ENCODE measurements at regions not wholly inside any gene's neighbourhood (a gene's known extent, or its start where the extent isn't known, plus 50 kb on each side); places are given as distances from the start of the nearest gene placed in this dataset.

DNA sequence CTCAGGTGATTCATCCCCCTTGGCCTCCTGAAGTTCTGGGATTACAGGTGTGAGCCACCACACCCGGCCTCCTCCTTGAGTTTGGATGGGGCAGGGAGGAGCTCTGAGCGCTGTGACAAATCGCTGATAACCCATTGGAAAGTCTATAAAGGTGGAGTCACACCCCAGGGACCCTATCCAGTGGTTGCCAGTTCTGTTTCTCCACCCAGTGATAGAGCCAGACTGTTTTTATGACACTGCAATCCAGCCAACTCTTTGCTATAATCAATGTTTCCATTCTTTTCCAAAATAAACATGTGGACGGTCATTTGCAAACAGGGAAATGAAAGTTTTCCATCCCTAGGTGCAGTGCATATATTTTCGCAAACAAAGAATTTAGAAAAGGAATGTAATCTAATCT lies 142.0 kb upstream of the PELI2 start:
- Histone ChIP-seq H3K4me1 (ENCODE audit: control insufficient read depth in 5 of 5, insufficient read depth in 5 of 5, low read length in 5 of 5) (no peaks in the 10 kb centered on the region), H3K9me3 (ENCODE audit: control insufficient read depth in 5 of 5, low read length in 5 of 5) (peaks cover 0 to 9% (median 3%) of the 10 kb centered on the region in 5 donors), H3K27me3 (ENCODE audit: control insufficient read depth in 5 of 5, insufficient read depth in 4 of 5, low read length in 5 of 5) (no peaks in the 10 kb centered on the region), H3K36me3 (ENCODE audit: control insufficient read depth in 5 of 5, insufficient read depth in 5 of 5, low read length in 5 of 5) (no peaks in the 10 kb centered on the region), H3K27ac (ENCODE audit: low read depth, low read length) (no peak overlapping the region), H3K4me3 (ENCODE audit: low read depth in 1 of 5, low read length in 5 of 5) (no peak overlapping the region), H3K9ac (ENCODE audit: low read length in 5 of 5) (no peak overlapping the region)

DNA sequence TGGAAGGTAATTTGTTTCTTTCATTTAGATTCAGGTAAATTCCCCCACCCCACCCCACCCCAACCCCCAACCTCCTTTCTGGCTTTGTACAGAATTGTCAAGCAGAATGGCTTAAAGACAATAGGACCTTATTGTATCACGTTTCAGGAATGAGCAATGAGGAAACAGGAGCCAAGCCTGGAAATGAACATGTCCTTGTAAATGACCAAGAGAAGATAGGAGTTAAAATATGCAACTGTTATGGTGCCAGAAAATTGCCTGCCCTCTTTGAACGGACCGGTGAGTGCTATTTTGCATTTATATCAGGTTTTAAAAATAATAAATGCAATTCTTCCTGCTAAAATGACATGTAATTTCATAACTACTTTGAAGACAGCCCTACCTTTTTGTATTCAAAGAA lies 141.6 kb upstream of the PELI2 start:
- H3K27me3 ChIP-seq (ENCODE audit: control insufficient read depth in 5 of 5, insufficient read depth in 4 of 5, low read length in 5 of 5) = no peaks in the 10 kb centered on the region
- no peak overlapping the region for H3K4me3 ChIP-seq (ENCODE audit: low read depth in 1 of 5, low read length in 5 of 5)
- H3K36me3 ChIP-seq (ENCODE audit: control insufficient read depth in 5 of 5, insufficient read depth in 5 of 5, low read length in 5 of 5) = no peaks in the 10 kb centered on the region
- no peaks in the 10 kb centered on the region for H3K4me1 ChIP-seq (ENCODE audit: control insufficient read depth in 5 of 5, insufficient read depth in 5 of 5, low read length in 5 of 5)
- peaks cover 0 to 10% (median 3%) of the 10 kb centered on the region in 5 donors for H3K9me3 ChIP-seq (ENCODE audit: control insufficient read depth in 5 of 5, low read length in 5 of 5)
- H3K27ac ChIP-seq (ENCODE audit: low read depth, low read length) = no peak overlapping the region
- no peak overlapping the region for H3K9ac ChIP-seq (ENCODE audit: low read length in 5 of 5)

DNA sequence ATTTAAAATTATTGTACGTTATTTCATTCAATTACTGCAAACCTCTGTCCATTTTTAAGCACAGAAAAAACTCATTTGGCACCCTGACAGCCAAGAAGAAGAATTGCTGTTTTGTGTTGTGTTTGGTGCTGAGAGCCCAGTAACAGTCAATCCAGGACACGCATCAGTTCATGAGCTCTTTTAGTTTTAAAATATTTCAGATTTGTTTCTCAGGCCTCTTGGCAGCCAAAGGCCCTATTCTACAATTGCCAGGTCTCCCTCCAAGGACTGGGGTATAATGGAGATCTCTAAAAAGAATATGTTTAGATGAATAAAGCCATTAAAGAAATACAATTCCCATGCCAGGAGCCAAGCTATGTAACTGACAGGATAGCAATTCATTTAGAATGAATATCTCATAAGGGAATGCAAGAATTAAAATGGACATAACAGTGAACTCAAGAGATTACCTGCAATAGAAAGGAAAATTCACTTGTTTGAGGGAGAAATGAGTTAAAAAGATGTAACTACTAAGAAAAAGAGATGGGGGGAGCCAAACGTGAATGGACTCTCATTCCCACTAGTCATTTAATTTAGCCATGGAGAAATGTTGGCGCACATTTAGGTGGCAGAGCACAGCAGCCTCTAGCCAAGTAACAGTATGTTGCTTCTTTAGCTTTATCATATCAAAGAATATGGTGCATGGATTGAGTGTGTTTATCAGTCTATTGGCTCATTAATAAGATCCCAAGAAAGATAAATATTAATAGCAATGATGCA lies 140.6 kb upstream of the PELI2 start:
- Histone ChIP-seq H3K4me3 (ENCODE audit: low read depth in 1 of 5, low read length in 5 of 5) (no peak overlapping the region), H3K27me3 (ENCODE audit: control insufficient read depth in 5 of 5, insufficient read depth in 4 of 5, low read length in 5 of 5) (no peaks in the 10 kb centered on the region), H3K36me3 (ENCODE audit: control insufficient read depth in 5 of 5, insufficient read depth in 5 of 5, low read length in 5 of 5) (no peaks in the 10 kb centered on the region), H3K4me1 (ENCODE audit: control insufficient read depth in 5 of 5, insufficient read depth in 5 of 5, low read length in 5 of 5) (no peaks in the 10 kb centered on the region), H3K9ac (ENCODE audit: low read length in 5 of 5) (no peak overlapping the region), H3K27ac (ENCODE audit: low read depth, low read length) (no peak overlapping the region), H3K9me3 (ENCODE audit: control insufficient read depth in 5 of 5, low read length in 5 of 5) (peaks cover 0 to 10% (median 3%) of the 10 kb centered on the region in 5 donors)

DNA sequence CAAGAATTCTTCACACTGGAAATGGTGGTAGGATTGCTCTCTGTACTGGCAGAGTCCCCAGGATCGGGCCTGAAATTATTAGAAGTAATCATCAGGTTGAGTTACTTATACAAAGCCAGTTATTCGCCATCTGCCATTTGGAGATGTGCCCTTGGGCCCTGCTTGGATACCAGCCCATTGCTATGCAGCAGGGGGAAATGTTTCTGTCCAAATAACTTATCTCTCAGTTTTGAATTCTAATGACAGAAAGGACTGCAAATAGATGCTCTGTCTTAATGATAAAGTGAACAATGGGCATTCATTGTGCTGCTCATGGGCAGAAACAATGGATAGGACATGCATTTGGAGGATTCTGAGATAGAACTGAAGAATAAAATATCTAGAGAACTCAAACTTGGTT lies 139.1 kb upstream of the PELI2 start:
- H3K36me3 ChIP-seq (ENCODE audit: control insufficient read depth in 5 of 5, insufficient read depth in 5 of 5, low read length in 5 of 5) = no peaks in the 10 kb centered on the region

DNA sequence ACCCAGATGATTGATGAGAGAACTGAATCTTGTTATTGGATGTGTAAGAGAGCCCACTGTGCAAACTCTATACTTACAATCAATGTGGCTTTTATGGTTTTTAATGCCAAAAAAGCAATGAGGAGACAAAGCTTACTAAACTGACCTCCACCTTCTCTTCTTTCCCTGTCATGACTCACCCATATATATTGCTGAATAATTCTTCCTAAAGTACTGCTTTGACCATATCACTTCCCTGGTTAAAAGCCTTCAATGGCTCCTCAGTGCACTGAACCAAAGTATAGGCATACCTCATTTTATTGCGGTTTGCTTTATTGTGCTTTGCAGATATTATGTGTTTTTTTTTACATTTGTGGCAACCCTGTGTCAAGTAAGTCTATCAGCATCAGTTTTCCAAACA lies 138.4 kb upstream of the PELI2 start:
- H3K9me3 ChIP-seq (ENCODE audit: control insufficient read depth in 5 of 5, low read length in 5 of 5) = peaks cover 0 to 10% (median 3%) of the 10 kb centered on the region in 5 donors
- H3K27ac ChIP-seq (ENCODE audit: low read depth, low read length) = no peak overlapping the region
- no peaks in the 10 kb centered on the region for H3K36me3 ChIP-seq (ENCODE audit: control insufficient read depth in 5 of 5, insufficient read depth in 5 of 5, low read length in 5 of 5)
- H3K4me1 ChIP-seq (ENCODE audit: control insufficient read depth in 5 of 5, insufficient read depth in 5 of 5, low read length in 5 of 5) = no peaks in the 10 kb centered on the region
- H3K27me3 ChIP-seq (ENCODE audit: control insufficient read depth in 5 of 5, insufficient read depth in 4 of 5, low read length in 5 of 5) = no peaks in the 10 kb centered on the region
- H3K4me3 ChIP-seq (ENCODE audit: low read depth in 1 of 5, low read length in 5 of 5) = no peak overlapping the region
- H3K9ac ChIP-seq (ENCODE audit: low read length in 5 of 5) = no peak overlapping the region

More for the DNA sequence above, 139.1 kb upstream of the PELI2 start:
- peaks cover 0 to 10% (median 3%) of the 10 kb centered on the region in 5 donors for H3K9me3 ChIP-seq (ENCODE audit: control insufficient read depth in 5 of 5, low read length in 5 of 5)
- H3K4me1 ChIP-seq (ENCODE audit: control insufficient read depth in 5 of 5, insufficient read depth in 5 of 5, low read length in 5 of 5) = no peaks in the 10 kb centered on the region
- no peak overlapping the region for H3K9ac ChIP-seq (ENCODE audit: low read length in 5 of 5)
- H3K27me3 ChIP-seq (ENCODE audit: control insufficient read depth in 5 of 5, insufficient read depth in 4 of 5, low read length in 5 of 5) = no peaks in the 10 kb centered on the region
- H3K27ac ChIP-seq (ENCODE audit: low read depth, low read length) = no peak overlapping the region
- H3K4me3 ChIP-seq (ENCODE audit: low read depth in 1 of 5, low read length in 5 of 5) = no peak overlapping the region

DNA sequence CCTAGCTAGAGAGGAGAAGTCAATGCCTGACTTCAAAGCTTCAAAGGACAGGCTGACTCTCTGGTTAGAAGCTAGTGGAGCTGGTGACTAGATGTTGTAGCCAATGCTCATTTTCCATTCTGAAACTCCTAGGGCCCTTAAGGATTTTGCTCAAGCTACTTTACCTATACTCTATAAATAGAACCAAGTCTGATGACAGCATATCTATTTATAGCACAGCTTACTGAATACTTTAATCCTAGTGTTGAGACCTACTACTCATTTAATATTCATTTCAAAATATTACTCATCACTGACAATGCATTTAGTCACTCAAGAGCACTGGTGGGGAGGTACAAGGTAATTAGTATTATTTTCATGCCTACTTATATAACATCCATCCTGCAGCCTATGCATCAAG lies 137.2 kb upstream of the PELI2 start:
- Histone ChIP-seq H3K4me1 (ENCODE audit: control insufficient read depth in 5 of 5, insufficient read depth in 5 of 5, low read length in 5 of 5) (no peaks in the 10 kb centered on the region), H3K36me3 (ENCODE audit: control insufficient read depth in 5 of 5, insufficient read depth in 5 of 5, low read length in 5 of 5) (no peaks in the 10 kb centered on the region), H3K27me3 (ENCODE audit: control insufficient read depth in 5 of 5, insufficient read depth in 4 of 5, low read length in 5 of 5) (no peaks in the 10 kb centered on the region), H3K27ac (ENCODE audit: low read depth, low read length) (no peak overlapping the region), H3K9ac (ENCODE audit: low read length in 5 of 5) (no peak overlapping the region), H3K4me3 (ENCODE audit: low read depth in 1 of 5, low read length in 5 of 5) (no peak overlapping the region), H3K9me3 (ENCODE audit: control insufficient read depth in 5 of 5, low read length in 5 of 5) (peaks cover 0 to 10% (median 3%) of the 10 kb centered on the region in 5 donors)

DNA sequence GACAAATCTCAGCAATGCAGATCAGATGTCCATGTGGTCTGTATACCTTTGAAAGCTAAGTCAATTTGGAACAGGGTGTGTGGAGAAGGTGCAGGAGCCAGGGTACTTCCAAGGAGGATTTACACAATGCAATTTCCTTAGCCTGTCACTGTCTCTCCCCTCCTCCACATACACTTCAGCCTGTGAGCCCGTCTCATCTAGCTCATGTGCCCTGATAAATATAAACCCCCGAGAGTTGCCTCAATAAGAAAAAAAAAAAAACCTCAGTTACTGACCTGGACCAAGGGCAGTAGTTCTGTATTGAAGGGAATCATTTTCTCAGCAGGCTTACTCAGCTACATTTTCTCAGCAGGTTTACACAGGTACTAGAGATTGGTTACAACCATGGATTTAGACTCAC lies 132.1 kb upstream of the PELI2 start:
- Histone ChIP-seq H3K4me1 (ENCODE audit: control insufficient read depth in 5 of 5, insufficient read depth in 5 of 5, low read length in 5 of 5) (no peaks in the 10 kb centered on the region), H3K36me3 (ENCODE audit: control insufficient read depth in 5 of 5, insufficient read depth in 5 of 5, low read length in 5 of 5) (no peaks in the 10 kb centered on the region), H3K9ac (ENCODE audit: low read length in 5 of 5) (no peak overlapping the region), H3K9me3 (ENCODE audit: control insufficient read depth in 5 of 5, low read length in 5 of 5) (peaks cover 0 to 3% (median 1%) of the 10 kb centered on the region in 5 donors), H3K27ac (ENCODE audit: low read depth, low read length) (no peak overlapping the region), H3K27me3 (ENCODE audit: control insufficient read depth in 5 of 5, insufficient read depth in 4 of 5, low read length in 5 of 5) (no peaks in the 10 kb centered on the region), H3K4me3 (ENCODE audit: low read depth in 1 of 5, low read length in 5 of 5) (no peak overlapping the region)

DNA sequence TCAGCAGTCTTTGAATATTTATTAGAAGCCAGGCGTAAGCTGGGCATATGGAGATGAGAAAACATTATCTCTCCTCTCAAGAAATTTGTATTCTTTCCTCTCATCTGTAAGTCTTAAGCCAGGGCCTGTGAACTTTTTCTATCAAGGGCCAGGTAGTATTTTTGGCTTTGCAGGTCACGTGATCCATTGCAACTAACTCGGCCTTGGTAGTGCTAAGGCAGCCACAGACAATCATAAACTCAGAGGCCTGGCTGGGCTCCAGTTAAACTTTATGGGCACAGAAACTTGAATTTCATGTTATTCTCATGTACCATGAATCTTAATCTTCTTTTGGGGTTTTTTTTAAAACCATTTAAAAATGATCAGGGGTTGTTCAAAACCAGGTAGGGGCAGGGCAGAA lies 117.4 kb upstream of the PELI2 start:
- Histone ChIP-seq H3K36me3 (ENCODE audit: control insufficient read depth in 5 of 5, insufficient read depth in 5 of 5, low read length in 5 of 5) (no peaks in the 10 kb centered on the region), H3K27ac (ENCODE audit: low read depth, low read length) (no peak overlapping the region), H3K4me1 (ENCODE audit: control insufficient read depth in 5 of 5, insufficient read depth in 5 of 5, low read length in 5 of 5) (peaks cover 0 to 16% (median 12%) of the 10 kb centered on the region in 5 donors), H3K9me3 (ENCODE audit: control insufficient read depth in 5 of 5, low read length in 5 of 5) (no peaks in the 10 kb centered on the region), H3K4me3 (ENCODE audit: low read depth in 1 of 5, low read length in 5 of 5) (no peak overlapping the region), H3K27me3 (ENCODE audit: control insufficient read depth in 5 of 5, insufficient read depth in 4 of 5, low read length in 5 of 5) (peaks cover 0 to 4% (median 0%) of the 10 kb centered on the region in 5 donors), H3K9ac (ENCODE audit: low read length in 5 of 5) (no peak overlapping the region)

DNA sequence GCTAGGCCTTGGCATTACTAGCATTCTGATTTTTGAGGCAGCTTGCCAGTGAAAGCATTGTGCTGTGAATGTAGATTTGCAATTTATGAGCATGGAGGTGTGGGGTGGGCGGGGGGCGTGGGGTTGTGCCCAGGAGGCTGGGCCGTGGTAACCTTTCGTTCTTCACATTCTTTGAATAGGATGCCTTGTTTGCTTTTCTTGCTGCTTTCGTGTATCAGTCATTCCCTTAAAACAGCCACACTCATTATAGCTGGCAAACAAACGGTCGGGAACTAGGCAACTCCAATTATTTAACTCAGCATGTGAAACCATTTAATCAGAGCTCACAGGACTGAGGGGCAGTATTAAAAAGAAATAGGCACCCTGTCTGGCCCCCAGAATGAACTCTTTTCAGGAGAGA lies 115.9 kb upstream of the PELI2 start:
- Histone ChIP-seq H3K4me3 (ENCODE audit: low read depth in 1 of 5, low read length in 5 of 5) (no peak overlapping the region), H3K36me3 (ENCODE audit: control insufficient read depth in 5 of 5, insufficient read depth in 5 of 5, low read length in 5 of 5) (no peaks in the 10 kb centered on the region), H3K9ac (ENCODE audit: low read length in 5 of 5) (no peak overlapping the region), H3K27me3 (ENCODE audit: control insufficient read depth in 5 of 5, insufficient read depth in 4 of 5, low read length in 5 of 5) (peaks cover 0 to 4% (median 0%) of the 10 kb centered on the region in 5 donors), H3K27ac (ENCODE audit: low read depth, low read length) (no peak overlapping the region), H3K9me3 (ENCODE audit: control insufficient read depth in 5 of 5, low read length in 5 of 5) (peaks cover 0 to under 1% (median 0%) of the 10 kb centered on the region in 5 donors), H3K4me1 (ENCODE audit: control insufficient read depth in 5 of 5, insufficient read depth in 5 of 5, low read length in 5 of 5) (peaks cover 0 to 18% (median 15%) of the 10 kb centered on the region in 5 donors)

DNA sequence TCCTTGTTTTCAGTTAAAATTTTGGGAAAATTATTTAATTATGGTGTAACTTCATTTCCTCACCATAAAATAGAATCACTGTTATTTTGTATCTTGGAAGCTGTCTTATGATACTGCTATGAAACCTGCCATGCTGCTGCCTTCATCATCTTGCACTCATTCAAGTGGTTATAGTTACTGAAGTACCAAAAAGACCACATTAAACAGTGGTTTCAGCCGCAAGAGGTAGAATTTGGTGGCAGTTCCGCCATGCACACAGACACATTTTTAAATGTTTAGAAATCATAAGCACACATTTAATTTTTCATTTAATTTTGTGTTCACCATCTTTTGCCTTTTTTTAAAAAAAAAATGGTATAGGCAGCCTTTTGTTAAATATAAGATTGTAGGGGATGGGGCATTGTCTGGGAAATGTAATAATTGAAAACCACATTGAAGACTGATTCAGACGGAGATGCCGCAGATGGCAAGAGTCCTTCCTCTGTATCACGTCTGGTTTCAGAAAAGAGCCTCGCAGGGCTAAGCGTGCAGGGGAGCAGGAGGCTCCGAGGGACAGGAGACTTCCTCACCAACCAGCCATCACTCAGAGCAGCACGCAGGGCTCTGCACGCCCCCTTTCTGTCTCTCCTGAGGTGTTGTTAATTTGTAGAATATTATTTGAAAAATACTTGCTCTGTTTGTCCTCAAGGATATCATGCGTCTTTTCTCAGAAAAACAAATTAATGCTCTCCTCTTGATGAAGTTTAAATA lies 115.2 kb upstream of the PELI2 start:
- H3K27me3 ChIP-seq (ENCODE audit: control insufficient read depth in 5 of 5, insufficient read depth in 4 of 5, low read length in 5 of 5) = peaks cover 0 to 4% (median 0%) of the 10 kb centered on the region in 5 donors
- no peak overlapping the region for H3K4me3 ChIP-seq (ENCODE audit: low read depth in 1 of 5, low read length in 5 of 5)
- H3K9ac ChIP-seq (ENCODE audit: low read length in 5 of 5) = no peak overlapping the region
- peaks cover 0 to 18% (median 15%) of the 10 kb centered on the region in 5 donors for H3K4me1 ChIP-seq (ENCODE audit: control insufficient read depth in 5 of 5, insufficient read depth in 5 of 5, low read length in 5 of 5)
- H3K27ac ChIP-seq (ENCODE audit: low read depth, low read length) = no peak overlapping the region
- peaks cover 0 to 4% (median 0%) of the 10 kb centered on the region in 5 donors for H3K9me3 ChIP-seq (ENCODE audit: control insufficient read depth in 5 of 5, low read length in 5 of 5)
- H3K36me3 ChIP-seq (ENCODE audit: control insufficient read depth in 5 of 5, insufficient read depth in 5 of 5, low read length in 5 of 5) = no peaks in the 10 kb centered on the region

Data from subcutaneous abdominal adipose tissue (tissue), 5 donors.